HEK293T (cell line): ENCODE measurements at regions not wholly inside any gene's neighbourhood (a gene's known extent, or its start where the extent isn't known, plus 50 kb on each side); places are given as distances from the start of the nearest gene placed in this dataset.

Source experiments
- CTBP1 ChIP-seq: fragments of 450-650 bp; IDR thresholded peaks from 2 replicates; pipeline ENCODE4 v1.6.1; 2016; ENCODE audit warnings: borderline replicate concordance
- FOXA1 ChIP-seq: fragments of 450-650 bp; IDR thresholded peaks from 2 replicates; pipeline ENCODE4 v1.6.1; 2016; ENCODE audit warnings: mild to moderate bottlenecking
- FOXK2 ChIP-seq: fragments of 450-650 bp; IDR thresholded peaks from 2 replicates; pipeline ENCODE4 v1.6.1; 2016; ENCODE audit warnings: mild to moderate bottlenecking
- FOXM1 ChIP-seq: fragments of 450-650 bp; IDR thresholded peaks from 2 replicates; pipeline ENCODE4 v1.6.1; 2017; ENCODE audit warnings: mild to moderate bottlenecking, borderline replicate concordance
- HDGF ChIP-seq: fragments of 450-650 bp; IDR thresholded peaks from 2 replicates; pipeline ENCODE4 v1.6.1; 2017; ENCODE audit warnings: antibody characterized with exemption, borderline replicate concordance
- LEF1 ChIP-seq: fragments of 450-650 bp; IDR thresholded peaks from 2 replicates; pipeline ENCODE4 v1.6.1; 2017; ENCODE audit warnings: mild to moderate bottlenecking, borderline replicate concordance
- TARDBP ChIP-seq: fragments of 450-650 bp; IDR thresholded peaks from 2 replicates; pipeline ENCODE4 v1.6.1; 2016
- ZNF384 ChIP-seq: fragments of 450-650 bp; IDR thresholded peaks from 2 replicates; pipeline ENCODE4 v1.6.1; 2016

DNA sequence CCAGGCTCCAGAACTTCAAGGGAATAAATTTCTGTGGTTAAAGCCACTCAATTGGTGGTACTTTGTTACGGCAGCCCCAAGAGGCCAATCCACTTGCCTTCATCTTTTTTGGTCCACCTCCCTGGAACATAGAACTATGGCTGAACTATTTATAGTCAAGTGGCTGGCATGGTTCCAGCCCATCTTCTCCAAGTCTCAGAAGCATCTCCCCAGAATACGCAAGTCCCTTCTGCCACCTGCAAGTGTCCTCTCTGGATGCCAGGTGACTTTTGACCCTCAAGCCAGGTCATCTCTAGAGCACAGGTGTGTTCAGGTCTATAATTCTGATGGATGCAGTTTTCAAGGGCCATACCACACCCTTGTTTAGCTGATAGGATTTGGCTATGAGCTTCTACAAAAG, 371.5 kb downstream of the AACS start:
- TF ChIP-seq TARDBP (no peak), FOXA1 (no peak), CTBP1 (no peak), HDGF (no peak), FOXK2 (no peak), FOXM1 (no peak), ZNF384 (no peak), LEF1 (no peak)
